Adrenal gland (tissue), 9 donors: ENCODE measurements at regions not wholly inside any gene's neighbourhood (a gene's known extent, or its start where the extent isn't known, plus 50 kb on each side); places are given as distances from the start of the nearest gene placed in this dataset.

Source experiments
- DNase-seq, 7 donors: peaks; one replicate each; pipeline ENCODE4 v3.0.0-alpha.2; 2019 to 2020
- H3K27ac ChIP-seq, 5 donors: fragments of 200-600 bp; sonication (generic) in 4 of 5; 1 replicate in 3 of 5; 2 replicates in 2 of 5; pipeline versions ENCODE4 v1.5.1 to v1.8.0; 2016 to 2020; ENCODE audit warnings: mild to moderate bottlenecking in 1 of 5
- H3K27me3 ChIP-seq: fragments of 200-600 bp; 2 replicates; pipeline ENCODE4 v1.8.0; 2021
- H3K36me3 ChIP-seq, 2 donors: fragments of 200-600 bp; replicated peaks in 1 of 2; 1 replicate in 1 of 2; 2 replicates in 1 of 2; pipeline versions ENCODE4 v1.5.1 to v1.8.0; 2018 to 2022
- H3K4me1 ChIP-seq, 2 donors: fragments of 200-600 bp; replicated peaks in 1 of 2; 1 replicate in 1 of 2; 2 replicates in 1 of 2; pipeline versions ENCODE4 v1.5.1 to v1.8.0; 2018 to 2021
- H3K4me3 ChIP-seq, 4 donors: fragments of 200-600 bp; sonication (generic) in 3 of 4; one replicate each; pipeline ENCODE4 v1.5.1; 2016 to 2018
- H3K9me3 ChIP-seq, 3 donors: fragments of 200-600 bp; sonication (generic) in 1 of 3; replicated peaks in 1 of 3; 1 replicate in 2 of 3; 2 replicates in 1 of 3; pipeline versions ENCODE4 v1.5.1 to v1.8.0; 2016 to 2021
- POLR2A ChIP-seq, 2 donors: fragments of 450-650 bp; IDR thresholded peaks; one replicate each; pipeline ENCODE4 v1.6.1; 2017; ENCODE audit warnings: antibody characterized with exemption in 2 of 2, mild to moderate bottlenecking in 2 of 2, moderate library complexity in 1 of 2
- WGBS, 4 donors: extraction: QIAGEN DNeasy Blood & Tissue Kit in 2 of 4; methylation state at CpG; one replicate each; pipeline versions ENCODE4 v1.1.5 to v1.1.7; 2013 to 2017; 5-methylcytosine and 5-hydroxymethylcytosine counted together
- intact Hi-C, 2 donors: fragments of 100-400 bp; cut with DNase I; formaldehyde crosslinking; loops; one replicate each; pipeline versions ENCODE4 v1.14.1 to v1.15.0; 2022 to 2023
- TF ChIP-seq, protein P1 (sequence below), 6 experiments: fragments of 450-650 bp in 4 of 6; fragments of 200-600 bp in 2 of 6; sonication (generic) in 1 of 6; IDR thresholded peaks; 1 replicate in 5 of 6; 2 replicates in 1 of 6; pipeline versions ENCODE4 v1.5.1 to v1.8.0; 2016 to 2021; ENCODE audit warnings: antibody characterized with exemption in 6 of 6, mild to moderate bottlenecking in 2 of 6, moderate library complexity in 1 of 6
- donor health status: healthy with polysubstance abuse.
- donor health status: Bipolar disorder and iron deficiency.
- donor health status: DM: yes; HTN: yes; CAD: no.
- donor health status: DM: no; HTN: no; CAD: no.
- donor health status: DM: no; HTN: no; CAD: no.

DNA sequence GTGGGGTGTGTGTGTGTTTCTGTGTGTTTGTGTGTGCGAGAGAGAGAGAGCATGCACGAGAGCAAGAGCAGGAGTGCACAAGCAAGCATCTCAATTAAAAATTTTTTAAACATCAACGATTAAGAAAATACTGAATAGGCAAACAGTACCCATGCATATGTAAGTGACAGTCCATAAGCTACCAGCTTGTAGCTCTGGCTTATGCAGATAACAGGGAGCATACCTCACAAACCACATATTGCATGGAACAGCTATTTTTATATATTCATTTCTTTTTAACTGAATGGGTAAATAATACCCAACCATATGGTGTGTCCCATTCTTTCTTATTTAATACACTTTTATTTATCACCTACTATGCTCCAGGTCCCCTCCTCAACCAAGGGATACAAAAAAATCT is 234.5 kb downstream of the KBTBD8 start:
- no peak for DNase-seq
- Histone ChIP-seq H3K27ac (no peak overlapping the region), H3K9me3 (no peaks in the 10 kb centered on the region), H3K27me3 (no peaks in the 10 kb centered on the region), H3K4me3 (no peak overlapping the region), H3K36me3 (no peaks in the 10 kb centered on the region), H3K4me1 (no peaks in the 10 kb centered on the region)
- TF ChIP-seq POLR2A (IDR thresholded peaks at IDR 0.05): no peak
- TF ChIP-seq, protein P1, sequence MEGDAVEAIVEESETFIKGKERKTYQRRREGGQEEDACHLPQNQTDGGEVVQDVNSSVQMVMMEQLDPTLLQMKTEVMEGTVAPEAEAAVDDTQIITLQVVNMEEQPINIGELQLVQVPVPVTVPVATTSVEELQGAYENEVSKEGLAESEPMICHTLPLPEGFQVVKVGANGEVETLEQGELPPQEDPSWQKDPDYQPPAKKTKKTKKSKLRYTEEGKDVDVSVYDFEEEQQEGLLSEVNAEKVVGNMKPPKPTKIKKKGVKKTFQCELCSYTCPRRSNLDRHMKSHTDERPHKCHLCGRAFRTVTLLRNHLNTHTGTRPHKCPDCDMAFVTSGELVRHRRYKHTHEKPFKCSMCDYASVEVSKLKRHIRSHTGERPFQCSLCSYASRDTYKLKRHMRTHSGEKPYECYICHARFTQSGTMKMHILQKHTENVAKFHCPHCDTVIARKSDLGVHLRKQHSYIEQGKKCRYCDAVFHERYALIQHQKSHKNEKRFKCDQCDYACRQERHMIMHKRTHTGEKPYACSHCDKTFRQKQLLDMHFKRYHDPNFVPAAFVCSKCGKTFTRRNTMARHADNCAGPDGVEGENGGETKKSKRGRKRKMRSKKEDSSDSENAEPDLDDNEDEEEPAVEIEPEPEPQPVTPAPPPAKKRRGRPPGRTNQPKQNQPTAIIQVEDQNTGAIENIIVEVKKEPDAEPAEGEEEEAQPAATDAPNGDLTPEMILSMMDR (IDR thresholded peaks at IDR 0.05): no peak
- 87 to 95% (median 92%) methylated on average over 3 of the region's 3 CpGs for WGBS, 4 donors
- intact Hi-C loops: no loop called here

DNA sequence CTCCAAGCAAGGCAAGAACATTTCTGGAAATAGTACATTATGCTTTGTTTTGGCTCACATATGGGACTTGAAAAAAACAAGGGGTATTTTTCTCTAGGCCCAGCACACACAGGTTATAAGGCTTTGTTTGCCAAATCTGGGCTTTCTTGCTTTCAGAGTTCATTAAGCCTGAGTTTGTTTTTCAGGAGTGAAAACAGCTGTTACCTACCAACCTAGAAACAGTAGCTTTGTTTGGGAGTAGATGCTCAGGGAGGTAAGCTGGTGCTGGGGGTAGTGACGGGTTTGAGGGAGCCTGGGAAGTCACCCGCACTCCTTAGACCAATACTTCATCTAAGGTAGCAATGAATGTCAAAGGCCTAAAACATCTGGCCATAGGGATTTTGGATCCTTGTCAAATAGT is 241.2 kb downstream of the KBTBD8 start:
- Histone ChIP-seq H3K27ac (no peak overlapping the region), H3K9me3 (no peaks in the 10 kb centered on the region), H3K27me3 (no peaks in the 10 kb centered on the region), H3K36me3 (no peaks in the 10 kb centered on the region), H3K4me3 (no peak overlapping the region), H3K4me1 (no peaks in the 10 kb centered on the region)
- DNase-seq: no peak
- 60 to 77% (median 74%) methylated on average over 2 of the region's 2 CpGs for WGBS, 4 donors
- intact Hi-C loops: no loop called here
- TF ChIP-seq POLR2A (IDR thresholded peaks at IDR 0.05): no peak
- TF ChIP-seq, protein P1 (IDR thresholded peaks at IDR 0.05): no peak

DNA sequence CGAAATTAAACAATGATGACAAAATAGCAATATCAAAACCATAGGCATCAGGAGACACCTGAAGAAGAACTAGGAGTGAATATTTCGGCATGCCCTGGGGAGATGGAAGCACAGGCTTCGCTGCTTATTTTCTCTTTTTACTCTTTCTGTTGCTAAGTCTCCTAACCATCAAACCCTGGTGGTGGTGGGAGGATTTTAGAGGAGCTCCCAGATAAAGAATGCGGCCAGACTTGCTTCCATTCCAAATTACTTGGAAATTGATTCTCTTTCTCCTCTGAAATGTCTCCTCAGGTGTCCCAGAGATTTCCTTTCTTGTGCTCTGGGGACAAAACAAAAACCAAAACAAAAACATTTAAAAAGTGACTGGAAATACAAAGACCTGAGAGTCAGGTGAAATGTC is 243.0 kb downstream of the KBTBD8 start:
- 77 to 88% (median 82%) methylated on average over 4 of the region's 4 CpGs for WGBS, 4 donors
- TF ChIP-seq POLR2A (IDR thresholded peaks at IDR 0.05): no peak
- TF ChIP-seq, protein P1 (IDR thresholded peaks at IDR 0.05): no peak
- no peaks in the 10 kb centered on the region for H3K9me3 ChIP-seq
- H3K36me3 ChIP-seq: no peaks in the 10 kb centered on the region
- H3K27me3 ChIP-seq: no peaks in the 10 kb centered on the region
- no peak overlapping the region for H3K4me3 ChIP-seq
- intact Hi-C loops: no loop called here
- no peak for DNase-seq
- H3K27ac ChIP-seq: no peak overlapping the region
- H3K4me1 ChIP-seq: no peaks in the 10 kb centered on the region

DNA sequence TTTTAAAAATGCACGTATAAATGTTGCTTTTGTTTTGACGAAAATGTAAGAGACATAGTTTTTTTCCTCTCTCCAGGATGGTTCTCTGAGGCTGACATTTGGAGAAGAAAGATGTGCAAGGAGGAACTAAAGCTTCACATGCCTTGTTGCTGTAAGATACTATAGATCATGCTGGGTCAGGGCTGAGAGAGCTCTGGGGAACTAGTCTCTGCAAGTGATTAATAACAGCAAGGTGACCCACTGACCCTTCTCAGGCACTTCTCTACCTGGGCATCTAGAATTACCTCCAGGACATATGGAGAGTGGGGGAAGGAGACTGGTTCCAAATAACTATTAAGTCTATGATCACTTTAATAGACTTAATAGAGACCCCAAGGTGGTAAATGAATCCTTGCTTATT is 246.0 kb downstream of the KBTBD8 start:
- TF ChIP-seq, protein P1 (IDR thresholded peaks at IDR 0.05): no peak
- no peak for TF ChIP-seq POLR2A (IDR thresholded peaks at IDR 0.05)
- H3K36me3 ChIP-seq: no peaks in the 10 kb centered on the region
- H3K4me3 ChIP-seq: no peak overlapping the region
- no peak for DNase-seq
- H3K9me3 ChIP-seq: no peaks in the 10 kb centered on the region
- intact Hi-C loops: no loop called here
- H3K27ac ChIP-seq: no peak overlapping the region
- WGBS, 4 donors: 26 to 38% (median 36%) methylated on average over 2 of the region's 2 CpGs
- H3K27me3 ChIP-seq: no peaks in the 10 kb centered on the region
- no peaks in the 10 kb centered on the region for H3K4me1 ChIP-seq
